ENCODE measurements at regions not wholly inside any gene's neighbourhood (a gene's known extent, or its start where the extent isn't known, plus 50 kb on each side); places are given as distances from the start of the nearest gene placed in this dataset.
"Not testable (repeated sequence)": the region's sequence is repeated elsewhere in the genome, so short reads cannot be mapped to it uniquely, and the experiment has no call there.

- DNase-seq: no peak
These were observed 330.1 kb downstream of the PAPSS1 start for GRCh38 chr4:107389965-107390364.

- no peak for DNase-seq
These were observed 331.2 kb downstream of the PAPSS1 start for GRCh38 chr4:107388736-107389274.

- peak in 1 of 2 experiments; percentile 24 for DNase-seq
These were observed 339.1 kb downstream of the PAPSS1 start for GRCh38 chr4:107380836-107381438.

- DNase-seq: no peak
These were observed 339.8 kb downstream of the PAPSS1 start for GRCh38 chr4:107380190-107380589.

GRCh38 chr4:107379054-107379869 lies 340.8 kb downstream of the PAPSS1 start:
- DNase-seq: no peak

GRCh38 chr4:107376293-107376692 lies 340.2 kb upstream of the DKK2 start:
- no peak for DNase-seq

- DNase-seq: no peak
These were observed 330.8 kb upstream of the DKK2 start for GRCh38 chr4:107366900-107367299.

- DNase-seq: no peak
These were observed 330.1 kb upstream of the DKK2 start for GRCh38 chr4:107366016-107366735.

- no peak for DNase-seq
These were observed 327.0 kb upstream of the DKK2 start for GRCh38 chr4:107363125-107363524.

GRCh38 chr4:107359208-107359607 lies 323.1 kb upstream of the DKK2 start:
- DNase-seq: no peak

GRCh38 chr4:107354304-107354703 lies 318.2 kb upstream of the DKK2 start:
- peak in 1 of 2 experiments; percentile 3 for DNase-seq

- DNase-seq: no peak
These were observed 315.1 kb upstream of the DKK2 start for GRCh38 chr4:107351196-107351595.

- no peak for DNase-seq
These were observed 313.6 kb upstream of the DKK2 start for GRCh38 chr4:107349732-107350131.

GRCh38 chr4:107349266-107349665 lies 313.2 kb upstream of the DKK2 start:
- DNase-seq: no peak

GRCh38 chr4:107348188-107349050 lies 312.3 kb upstream of the DKK2 start:
- no peak for DNase-seq

- DNase-seq: no peak
These were observed 297.4 kb upstream of the DKK2 start for GRCh38 chr4:107333518-107333917.

- not testable (repeated sequence) for DNase-seq
These were observed 296.5 kb upstream of the DKK2 start for GRCh38 chr4:107332656-107333055.

GRCh38 chr4:107330916-107331315 lies 294.8 kb upstream of the DKK2 start:
- no peak for DNase-seq

GRCh38 chr4:107319386-107319785 lies 283.3 kb upstream of the DKK2 start:
- no peak for DNase-seq

GRCh38 chr4:107318078-107318477 lies 282.0 kb upstream of the DKK2 start:
- no peak for DNase-seq

- DNase-seq: no peak
These were observed 281.5 kb upstream of the DKK2 start for GRCh38 chr4:107317611-107318010.

GRCh38 chr4:107315584-107315983 lies 279.5 kb upstream of the DKK2 start:
- DNase-seq: no peak

GRCh38 chr4:107314156-107314555 lies 278.0 kb upstream of the DKK2 start:
- DNase-seq: no peak
